GM12891 (cell line): ENCODE measurements at regions not wholly inside any gene's neighbourhood (a gene's known extent, or its start where the extent isn't known, plus 50 kb on each side); places are given as distances from the start of the nearest gene placed in this dataset.

Source experiments
- DNase-seq: peaks from one replicate; pipeline ENCODE4 v3.0.0; 2011; ENCODE audit warnings: low spot score; ENCODE audit not compliant: insufficient read length
- FAIRE-seq: peaks from 2 replicates; lab custom pipeline; 2011; peaks lifted over from hg19 to GRCh38; lab: Jason Lieb, UNC
- PAX5 ChIP-seq: IDR thresholded peaks from 2 replicates; pipeline ENCODE4 v1.6.1; 2011; ENCODE audit warnings: low read length, moderate library complexity, mild to moderate bottlenecking; ENCODE audit not compliant: insufficient read depth, severe bottlenecking
- POLR2A ChIP-seq: IDR thresholded peaks from 2 replicates; pipeline ENCODE4 v1.6.1; 2011; ENCODE audit warnings: low read depth, low read length, control low read depth
- POLR2AphosphoS5 ChIP-seq: IDR thresholded peaks from 2 replicates; pipeline ENCODE4 v1.6.1; 2011; ENCODE audit warnings: low read depth, low read length, control low read depth
- POU2F2 ChIP-seq: IDR thresholded peaks from 2 replicates; pipeline ENCODE4 v1.6.1; 2011; ENCODE audit warnings: low read depth, mild to moderate bottlenecking, control low read depth, low read length, moderate library complexity
- SPI1 ChIP-seq: IDR thresholded peaks from 2 replicates; pipeline ENCODE4 v1.6.1; 2011; ENCODE audit warnings: low read depth, low read length, control low read depth
- TAF1 ChIP-seq: IDR thresholded peaks from 2 replicates; pipeline ENCODE4 v1.6.1; 2011; ENCODE audit warnings: low read depth, low read length, control low read depth

DNA sequence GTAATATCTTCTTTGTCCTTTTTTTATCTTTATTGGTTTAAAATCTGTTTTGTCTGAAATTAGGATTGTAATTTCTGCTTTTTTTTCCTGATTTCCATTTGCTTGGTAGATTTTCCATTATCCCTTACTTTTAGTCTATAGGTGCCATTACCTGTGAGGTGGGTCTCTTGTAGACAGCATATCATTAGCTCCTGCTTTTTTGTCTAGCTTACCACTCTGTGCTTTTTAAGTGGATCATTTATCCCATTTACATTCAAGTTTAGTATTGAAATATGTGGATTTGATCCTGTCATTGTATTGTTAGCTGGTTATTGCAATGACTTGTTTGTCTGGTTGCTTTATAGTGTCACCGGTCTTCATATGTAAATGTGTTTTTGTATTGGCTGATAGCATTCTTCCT lies 958.6 kb upstream of the SLIT2 start:
- no peak for FAIRE-seq
- TF ChIP-seq SPI1 (no peak), POLR2AphosphoS5 (no peak), TAF1 (no peak), POU2F2 (no peak), POLR2A (no peak), PAX5 (no peak)
- no peak for DNase-seq

DNA sequence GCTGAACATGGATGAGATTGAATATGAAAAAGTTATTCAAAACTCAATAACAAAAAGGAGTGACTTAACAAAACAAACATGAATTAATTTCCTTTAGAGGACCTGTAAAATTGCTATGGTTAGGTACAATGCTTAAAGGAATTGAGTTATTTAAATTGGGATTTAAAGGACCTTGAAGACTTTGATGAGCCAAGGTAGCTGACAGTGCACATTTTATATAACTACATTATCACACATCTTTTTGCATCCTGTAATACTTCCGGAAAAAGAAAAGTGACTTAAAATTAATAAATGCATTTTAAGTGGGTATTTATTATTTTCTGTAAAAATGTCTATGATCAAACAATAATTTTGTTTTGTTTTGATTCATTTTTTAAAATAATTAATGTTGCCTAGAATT lies 964.8 kb upstream of the SLIT2 start:
- FAIRE-seq (no peak), DNase-seq (no peak)
- TF ChIP-seq SPI1 (no peak), PAX5 (no peak), POU2F2 (no peak), TAF1 (no peak), POLR2AphosphoS5 (no peak), POLR2A (no peak)

DNA sequence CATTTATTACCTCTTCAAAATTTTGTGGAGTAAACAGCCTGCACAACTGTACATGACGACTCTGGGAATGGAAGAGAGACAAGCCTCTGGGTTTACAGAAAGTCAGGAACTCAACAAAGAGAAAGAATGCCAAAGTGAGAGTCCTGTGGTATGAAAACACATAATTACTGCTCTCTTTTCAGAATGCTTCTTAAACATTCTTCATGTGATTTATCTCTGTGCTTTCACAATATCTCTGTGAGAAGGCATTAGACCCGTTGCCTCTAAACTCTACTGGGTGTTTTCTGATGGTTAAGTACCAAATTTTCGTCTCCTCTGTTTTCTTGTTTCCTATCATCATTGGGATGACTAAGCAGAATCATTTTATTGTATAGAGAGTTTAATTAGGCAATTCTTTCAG lies 966.6 kb upstream of the SLIT2 start:
- TF ChIP-seq POLR2A (no peak), POLR2AphosphoS5 (no peak), SPI1 (no peak), TAF1 (no peak), PAX5 (no peak), POU2F2 (no peak)
- FAIRE-seq (no peak), DNase-seq (no peak)

DNA sequence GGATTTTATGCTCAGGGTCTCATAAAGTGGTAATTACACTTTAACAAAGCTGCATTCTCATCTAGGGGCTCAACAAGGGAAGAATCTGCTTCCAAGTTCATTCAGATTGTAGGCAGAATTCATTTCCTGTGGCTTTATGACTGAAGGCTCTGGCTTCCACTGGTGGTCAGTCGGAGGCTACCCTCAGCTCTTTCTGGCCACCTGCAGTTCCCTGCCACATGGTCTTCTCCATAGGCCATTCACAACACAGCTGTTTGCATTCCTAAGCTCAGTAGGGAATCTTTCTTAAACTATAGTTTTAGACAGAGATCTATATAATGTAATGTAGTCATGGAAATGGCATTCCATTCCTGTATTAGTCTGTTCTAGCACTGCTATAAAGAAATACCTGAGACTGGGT lies 973.0 kb upstream of the SLIT2 start:
- no peak for FAIRE-seq
- no peak for DNase-seq
- TF ChIP-seq TAF1 (no peak), SPI1 (no peak), POLR2AphosphoS5 (no peak), PAX5 (no peak), POU2F2 (no peak)

DNA sequence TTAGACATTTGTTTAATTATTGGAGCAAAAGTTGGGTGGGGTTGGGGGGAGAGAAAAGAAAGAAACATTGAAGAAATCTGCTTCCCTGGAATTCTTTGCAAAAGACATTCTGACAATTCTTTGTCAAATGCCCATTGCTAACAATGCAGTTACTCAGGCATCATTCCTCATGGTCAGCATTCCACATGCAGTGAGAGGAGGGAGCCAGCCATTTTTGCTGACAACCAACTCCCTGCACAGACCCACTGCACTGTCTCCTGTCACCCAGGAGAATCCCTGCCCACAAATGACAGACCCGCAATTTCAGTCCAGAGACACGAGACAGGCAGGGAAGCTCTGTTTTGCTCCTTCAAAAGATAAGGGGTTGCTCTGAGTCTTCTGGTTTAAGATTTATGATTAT lies 985.1 kb upstream of the SLIT2 start:
- TF ChIP-seq POLR2AphosphoS5 (no peak), TAF1 (no peak), POU2F2 (no peak), SPI1 (no peak), POLR2A (no peak), PAX5 (no peak)
- FAIRE-seq (no peak), DNase-seq (no peak)

DNA sequence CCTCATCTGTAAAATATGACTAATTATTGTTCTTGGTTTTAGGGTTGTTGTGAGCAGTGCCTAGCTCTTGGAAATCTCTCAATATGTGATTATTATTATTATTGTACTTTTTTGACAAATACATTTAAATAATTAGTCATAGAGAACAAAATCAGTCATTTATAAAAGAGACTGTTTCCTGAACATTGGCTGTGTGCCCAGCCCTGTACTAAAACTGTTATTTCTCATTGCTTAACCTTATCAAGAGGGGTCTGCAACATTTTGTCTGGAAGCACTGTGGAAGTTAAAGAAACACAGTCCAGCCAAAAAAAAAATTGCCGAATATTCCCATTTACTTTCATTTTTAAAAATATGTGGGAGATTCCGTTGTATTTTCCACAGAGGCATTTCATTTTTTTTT lies 989.2 kb upstream of the SLIT2 start:
- no peak for FAIRE-seq
- DNase-seq, result no peak
- TF ChIP-seq POLR2AphosphoS5 (no peak), POU2F2 (no peak), PAX5 (no peak), POLR2A (no peak)

DNA sequence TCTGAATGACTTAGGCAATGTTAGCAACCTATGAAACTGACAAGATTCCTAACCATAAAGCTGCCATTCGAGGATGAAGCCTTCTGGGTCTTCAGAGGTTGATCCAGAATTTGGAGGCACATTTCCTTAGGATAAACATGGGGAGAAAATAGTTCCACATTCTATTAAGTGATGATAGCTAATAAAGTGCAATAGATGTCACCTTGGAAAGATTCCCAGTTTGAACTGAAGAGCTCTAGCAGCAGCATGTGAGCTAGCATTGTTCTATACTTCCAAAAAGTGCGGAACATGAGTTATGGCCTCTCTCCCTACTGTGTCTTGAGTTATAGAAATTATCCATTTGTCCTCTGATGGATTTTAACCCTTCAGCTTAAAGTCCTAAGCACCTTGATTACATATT lies 991.4 kb upstream of the SLIT2 start:
- DNase-seq (no peak), FAIRE-seq (no peak)
- TF ChIP-seq TAF1, result no peak
- TF ChIP-seq POU2F2, result no peak
- no peak for TF ChIP-seq POLR2AphosphoS5
- no peak for TF ChIP-seq PAX5
- TF ChIP-seq SPI1, result no peak

DNA sequence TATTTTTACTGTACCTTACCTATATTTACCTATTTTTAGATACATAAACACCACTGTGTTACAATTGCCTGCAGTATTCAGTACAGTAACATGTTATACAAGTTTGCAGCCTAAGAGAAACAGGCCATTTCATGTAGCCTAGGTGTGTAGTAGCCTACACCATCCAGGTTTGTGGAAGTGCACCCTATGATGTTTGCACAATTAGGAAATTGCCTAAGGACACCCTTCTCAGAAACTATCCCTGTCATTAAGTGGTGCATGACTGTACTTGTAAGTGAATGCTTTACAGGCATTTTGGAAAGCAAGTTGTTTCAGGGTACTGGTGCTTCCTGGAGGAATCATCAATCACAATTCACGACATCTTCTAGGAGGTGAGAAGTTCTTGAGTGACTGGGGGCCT lies 991.8 kb upstream of the SLIT2 start:
- DNase-seq (no peak), FAIRE-seq (no peak)
- no peak for TF ChIP-seq POLR2AphosphoS5
- no peak for TF ChIP-seq SPI1
- no peak for TF ChIP-seq PAX5
- TF ChIP-seq TAF1, result no peak
- no peak for TF ChIP-seq POLR2A
- TF ChIP-seq POU2F2, result no peak

DNA sequence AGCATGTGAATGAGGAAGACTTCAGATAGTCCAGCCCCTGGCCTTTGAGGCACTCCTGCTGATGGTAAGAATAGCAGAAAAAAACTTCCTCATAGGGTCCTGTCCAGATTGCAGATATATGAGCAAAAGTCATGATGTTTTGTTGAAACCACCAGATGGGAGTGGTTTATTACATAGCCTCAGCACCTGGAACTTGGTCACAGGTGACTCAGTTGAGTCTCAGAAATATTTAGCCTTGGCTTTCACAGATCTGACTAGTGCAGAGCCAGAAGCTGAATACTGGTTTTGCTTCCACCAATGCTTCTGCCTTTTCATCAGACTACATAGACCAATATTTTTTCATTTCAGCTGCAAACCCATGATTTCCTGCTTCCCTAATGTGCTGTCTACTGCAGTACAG lies 994.9 kb upstream of the SLIT2 start:
- no peak for TF ChIP-seq POLR2AphosphoS5
- TF ChIP-seq PAX5, result no peak
- TF ChIP-seq SPI1, result no peak
- no peak for TF ChIP-seq POU2F2
- no peak for TF ChIP-seq TAF1
- TF ChIP-seq POLR2A, result no peak
- FAIRE-seq (no peak), DNase-seq (no peak)

DNA sequence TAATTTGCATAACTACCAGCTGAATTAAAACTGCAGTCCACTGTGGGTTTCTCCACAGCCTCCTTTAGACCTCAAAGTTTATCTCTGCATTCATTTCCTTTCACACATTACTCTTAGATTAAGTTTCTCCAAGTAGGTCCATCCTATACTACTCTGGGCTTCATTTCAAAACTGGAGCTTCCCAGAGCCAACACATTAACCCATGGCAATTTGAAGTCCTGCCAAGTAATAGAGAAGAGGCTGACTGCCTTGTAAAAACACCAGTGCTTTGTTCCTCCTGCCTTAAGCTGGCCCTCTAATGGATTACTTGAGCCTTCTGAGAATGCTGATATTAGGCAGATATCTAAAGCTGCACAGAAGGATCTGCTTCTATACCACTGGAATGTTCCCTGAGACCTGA lies 997.2 kb upstream of the SLIT2 start:
- TF ChIP-seq TAF1, result no peak
- TF ChIP-seq POU2F2, result no peak
- FAIRE-seq (no peak), DNase-seq (no peak)

DNA sequence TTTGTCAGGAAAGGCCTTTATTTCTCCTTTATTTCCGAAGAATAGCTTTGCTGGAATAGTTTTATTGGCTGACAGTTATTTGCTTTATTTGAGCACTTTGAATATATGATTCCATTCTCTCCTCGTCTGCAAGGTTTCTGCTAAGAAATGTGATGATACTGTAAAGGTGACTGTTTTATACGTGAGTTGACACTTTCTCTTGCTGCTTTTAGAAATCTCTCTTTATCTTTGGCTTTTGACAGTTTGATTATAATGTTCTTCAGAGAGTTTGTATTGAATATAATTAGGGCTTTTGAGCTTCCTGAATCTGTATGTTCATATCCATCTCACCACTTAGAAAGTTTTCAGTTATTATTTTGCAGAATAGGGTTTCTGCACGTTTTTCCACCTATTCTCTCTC lies 1003.7 kb upstream of the SLIT2 start:
- FAIRE-seq (no peak), DNase-seq (no peak)
- no peak for TF ChIP-seq TAF1
- TF ChIP-seq POU2F2, result no peak
- no peak for TF ChIP-seq POLR2AphosphoS5
- TF ChIP-seq POLR2A, result no peak
